Adrenal gland (tissue), 9 donors: ENCODE measurements at regions not wholly inside any gene's neighbourhood (a gene's known extent, or its start where the extent isn't known, plus 50 kb on each side); places are given as distances from the start of the nearest gene placed in this dataset.

Experiments
- DNase-seq, 7 donors: peaks; one replicate each; pipeline ENCODE4 v3.0.0-alpha.2; 2019 to 2020
- H3K27ac ChIP-seq, 5 donors: fragments of 200-600 bp; sonication (generic) in 4 of 5; 1 replicate in 3 of 5; 2 replicates in 2 of 5; pipeline versions ENCODE4 v1.5.1 to v1.8.0; 2016 to 2020; ENCODE audit warnings: mild to moderate bottlenecking in 1 of 5
- H3K27me3 ChIP-seq: fragments of 200-600 bp; 2 replicates; pipeline ENCODE4 v1.8.0; 2021
- H3K36me3 ChIP-seq, 2 donors: fragments of 200-600 bp; replicated peaks in 1 of 2; 1 replicate in 1 of 2; 2 replicates in 1 of 2; pipeline versions ENCODE4 v1.5.1 to v1.8.0; 2018 to 2022
- H3K4me1 ChIP-seq, 2 donors: fragments of 200-600 bp; replicated peaks in 1 of 2; 1 replicate in 1 of 2; 2 replicates in 1 of 2; pipeline versions ENCODE4 v1.5.1 to v1.8.0; 2018 to 2021
- H3K4me3 ChIP-seq, 4 donors: fragments of 200-600 bp; sonication (generic) in 3 of 4; one replicate each; pipeline ENCODE4 v1.5.1; 2016 to 2018
- H3K9me3 ChIP-seq, 3 donors: fragments of 200-600 bp; sonication (generic) in 1 of 3; replicated peaks in 1 of 3; 1 replicate in 2 of 3; 2 replicates in 1 of 3; pipeline versions ENCODE4 v1.5.1 to v1.8.0; 2016 to 2021
- CTCF ChIP-seq, 6 experiments: fragments of 450-650 bp in 4 of 6; fragments of 200-600 bp in 2 of 6; sonication (generic) in 1 of 6; IDR thresholded peaks; 1 replicate in 5 of 6; 2 replicates in 1 of 6; pipeline versions ENCODE4 v1.5.1 to v1.8.0; 2016 to 2021; ENCODE audit warnings: antibody characterized with exemption in 6 of 6, mild to moderate bottlenecking in 2 of 6, moderate library complexity in 1 of 6
- POLR2A ChIP-seq, 2 donors: fragments of 450-650 bp; IDR thresholded peaks; one replicate each; pipeline ENCODE4 v1.6.1; 2017; ENCODE audit warnings: antibody characterized with exemption in 2 of 2, mild to moderate bottlenecking in 2 of 2, moderate library complexity in 1 of 2
- WGBS, 4 donors: extraction: QIAGEN DNeasy Blood & Tissue Kit in 2 of 4; methylation state at CpG; one replicate each; pipeline versions ENCODE4 v1.1.5 to v1.1.7; 2013 to 2017; 5-methylcytosine and 5-hydroxymethylcytosine counted together
- intact Hi-C, 2 donors: fragments of 100-400 bp; cut with DNase I; formaldehyde crosslinking; loops; one replicate each; pipeline versions ENCODE4 v1.14.1 to v1.15.0; 2022 to 2023
- donor health status: healthy with polysubstance abuse.
- donor health status: Bipolar disorder and iron deficiency.
- donor health status: DM: yes; HTN: yes; CAD: no.
- donor health status: DM: no; HTN: no; CAD: no.
- donor health status: DM: no; HTN: no; CAD: no.

GRCh38 chr4:8746523-8747466 lies 124.8 kb downstream of the HMX1 start:
- Histone ChIP-seq H3K27me3 (peaks cover 4% of the 10 kb centered on the region), H3K36me3 (no peaks in the 10 kb centered on the region), H3K9me3 (no peaks in the 10 kb centered on the region), H3K4me3 (no peak overlapping the region), H3K4me1 (no peaks in the 10 kb centered on the region), H3K27ac (no peak overlapping the region)
- DNase-seq: no peak
- WGBS, 4 donors: 86 to 91% (median 89%) methylated on average over 17 to 23 of the region's 23 CpGs
- intact Hi-C loops: no loop called here
- TF ChIP-seq POLR2A (IDR thresholded peaks at IDR 0.05) (no peak), CTCF (IDR thresholded peaks at IDR 0.05) (no peak)

- intact Hi-C loops: no loop called here
- DNase-seq: no peak
- H3K27me3 ChIP-seq: peaks cover 4% of the 10 kb centered on the region
Measured at GRCh38 chr4:8745826-8746225, 125.8 kb downstream of the HMX1 start.

GRCh38 chr4:8745005-8745790 lies 126.4 kb downstream of the HMX1 start:
- Histone ChIP-seq H3K9me3 (no peaks in the 10 kb centered on the region), H3K27me3 (peaks cover 4% of the 10 kb centered on the region), H3K36me3 (no peaks in the 10 kb centered on the region), H3K4me1 (no peaks in the 10 kb centered on the region), H3K4me3 (no peak overlapping the region), H3K27ac (no peak overlapping the region)
- 60 to 71% (median 65%) methylated on average over 27 to 28 of the region's 28 CpGs for WGBS, 4 donors
- intact Hi-C loops: no loop called here
- peak in 1 of 7 donors; percentile 2 for DNase-seq
- TF ChIP-seq CTCF (IDR thresholded peaks at IDR 0.05) (no peak), POLR2A (IDR thresholded peaks at IDR 0.05) (no peak)

More at GRCh38 chr4:8745826-8746225, 125.8 kb downstream of the HMX1 start:
- 55 to 65% (median 60%) methylated on average over 14 of the region's 14 CpGs for WGBS, 4 donors
- no peak for TF ChIP-seq POLR2A (IDR thresholded peaks at IDR 0.05)
- TF ChIP-seq CTCF (IDR thresholded peaks at IDR 0.05): no peak
- H3K36me3 ChIP-seq: no peaks in the 10 kb centered on the region
- no peaks in the 10 kb centered on the region for H3K9me3 ChIP-seq
- H3K4me1 ChIP-seq: no peaks in the 10 kb centered on the region
- H3K4me3 ChIP-seq: no peak overlapping the region
- no peak overlapping the region for H3K27ac ChIP-seq

GRCh38 chr4:8744083-8744805 lies 127.4 kb downstream of the HMX1 start:
- no peaks in the 10 kb centered on the region for H3K4me1 ChIP-seq
- intact Hi-C loops: no loop called here
- WGBS, 4 donors: 66 to 77% (median 73%) methylated on average over 12 to 18 of the region's 18 CpGs
- no peak overlapping the region for H3K4me3 ChIP-seq
- no peak overlapping the region for H3K27ac ChIP-seq
- peaks cover 4% of the 10 kb centered on the region for H3K27me3 ChIP-seq
- no peaks in the 10 kb centered on the region for H3K36me3 ChIP-seq
- no peaks in the 10 kb centered on the region for H3K9me3 ChIP-seq
- peak in 1 of 7 donors; percentile 8 for DNase-seq
- no peak for TF ChIP-seq CTCF (IDR thresholded peaks at IDR 0.05)
- TF ChIP-seq POLR2A (IDR thresholded peaks at IDR 0.05): no peak
